SJCRH30 (cell line): ENCODE measurements at regions not wholly inside any gene's neighbourhood (a gene's known extent, or its start where the extent isn't known, plus 50 kb on each side); places are given as distances from the start of the nearest gene placed in this dataset.
A peak's percentile ranks its signal among the peaks of the same experiment; 100 is the strongest.
"Not testable (repeated sequence)": the region's sequence is repeated elsewhere in the genome, so short reads cannot be mapped to it uniquely, and the experiment has no call there.

Experiments used
- DNase-seq, 2 experiments: peaks; one replicate each; pipeline ENCODE4 v3.0.0-alpha.2; 2015 to 2020
- H3K27ac ChIP-seq: fragments of 250-450 bp; sonication (Bioruptor Pico); 2 replicates; pipeline ENCODE4 v1.5.1; 2020; ENCODE audit warnings: mild to moderate bottlenecking, moderate library complexity
- H3K27me3 ChIP-seq: fragments of 250-450 bp; sonication (Bioruptor Pico); 2 replicates; pipeline ENCODE4 v1.5.1; 2020; ENCODE audit warnings: mild to moderate bottlenecking, moderate library complexity
- H3K36me3 ChIP-seq: fragments of 250-450 bp; sonication (Bioruptor Pico); 2 replicates; pipeline ENCODE4 v1.5.1; 2020; ENCODE audit warnings: mild to moderate bottlenecking, moderate library complexity
- H3K4me1 ChIP-seq: fragments of 250-450 bp; sonication (Bioruptor Pico); 2 replicates; pipeline ENCODE4 v1.5.1; 2020; ENCODE audit warnings: mild to moderate bottlenecking, moderate library complexity
- H3K4me3 ChIP-seq: fragments of 250-450 bp; sonication (Bioruptor Pico); 2 replicates; pipeline ENCODE4 v1.5.1; 2020; ENCODE audit warnings: mild to moderate bottlenecking, moderate library complexity
- H3K9me3 ChIP-seq: fragments of 250-450 bp; sonication (Bioruptor Pico); replicated peaks from 2 replicates; pipeline ENCODE4 v1.5.1; 2020; ENCODE audit warnings: mild to moderate bottlenecking, moderate library complexity

DNA sequence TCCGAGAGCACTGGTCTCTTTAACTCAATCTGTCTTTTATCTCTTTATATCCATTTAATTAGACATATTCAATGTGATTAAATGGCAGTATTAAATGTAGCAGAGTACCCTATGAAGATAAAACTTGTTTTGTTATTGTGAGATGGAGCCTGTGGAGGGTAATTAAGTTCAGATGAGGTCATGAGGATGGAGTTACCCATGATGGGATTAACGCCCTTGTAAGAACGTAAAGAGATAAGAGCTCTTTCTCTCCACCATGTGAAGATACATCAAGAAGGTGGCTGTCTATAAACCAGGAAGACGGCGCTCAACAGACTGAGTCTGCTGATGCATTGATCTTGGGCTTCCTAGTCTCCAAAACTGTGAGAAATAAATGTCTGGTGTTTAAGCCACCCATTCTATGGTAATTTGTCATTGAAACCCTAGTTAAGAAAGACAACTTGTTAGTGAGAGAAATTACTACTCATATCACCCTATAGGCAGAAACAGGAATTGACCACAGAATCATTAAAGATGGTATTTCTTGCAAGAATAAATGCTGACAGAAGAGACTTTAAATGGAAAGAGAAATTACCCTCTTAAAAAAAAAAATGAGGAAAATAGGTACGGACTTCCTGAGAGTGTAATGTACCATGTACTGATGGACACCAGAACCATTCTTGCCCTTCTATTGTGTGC is 738.7 kb upstream of the CHAC2 start:
- no peak overlapping the region for H3K4me3 ChIP-seq
- H3K9me3 ChIP-seq, result no peaks in the 10 kb centered on the region
- no peaks in the 10 kb centered on the region; the same call in 1 of the 2 replicates for H3K27me3 ChIP-seq
- no peak overlapping the region for H3K27ac ChIP-seq
- DNase-seq, result no peak
- peaks cover 12% of the 10 kb centered on the region for H3K4me1 ChIP-seq
- H3K36me3 ChIP-seq, result no peaks in the 10 kb centered on the region

DNA sequence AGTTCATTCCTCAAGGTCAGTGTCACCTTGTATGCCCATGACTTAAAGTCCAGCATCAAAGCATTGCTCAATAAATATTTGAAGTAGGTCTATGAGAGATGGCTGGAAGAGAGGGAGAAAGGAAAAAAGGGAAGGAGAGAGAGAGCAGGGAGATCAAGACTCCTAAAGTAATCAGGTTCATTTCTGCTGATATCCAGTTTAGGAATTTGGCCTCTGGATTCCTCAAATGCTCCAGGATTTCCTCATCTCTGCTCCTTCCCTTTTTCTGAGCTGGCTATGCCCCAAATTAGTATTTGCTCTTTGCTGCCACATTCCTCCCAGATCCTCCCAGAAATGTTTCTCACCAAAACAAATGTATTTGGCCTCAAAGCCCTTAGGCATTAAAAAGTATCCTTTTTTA is 739.4 kb upstream of the CHAC2 start:
- Histone ChIP-seq H3K9me3 (no peaks in the 10 kb centered on the region), H3K36me3 (no peaks in the 10 kb centered on the region), H3K4me3 (no peak overlapping the region), H3K27ac (no peak overlapping the region), H3K4me1 (peaks cover 12% of the 10 kb centered on the region), H3K27me3 (no peaks in the 10 kb centered on the region; the same call in 1 of the 2 replicates)
- DNase-seq, result no peak

DNA sequence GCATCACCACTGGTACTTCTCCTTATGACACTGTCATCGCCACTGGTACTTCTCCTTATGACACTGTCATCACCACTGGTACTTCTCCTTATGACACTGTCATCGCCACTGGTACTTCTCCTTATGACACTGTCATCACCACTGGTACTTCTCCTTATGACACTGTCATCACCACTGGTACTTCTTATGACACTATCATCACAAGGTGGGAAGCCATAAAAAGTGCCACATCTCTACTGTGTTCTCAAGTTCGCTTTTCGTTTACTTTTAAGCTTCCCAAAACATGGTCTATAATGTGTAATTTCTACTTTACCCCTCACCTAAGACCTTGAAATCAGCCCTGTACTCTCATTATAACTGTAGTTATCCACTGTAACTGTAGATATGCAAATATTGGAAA is 745.4 kb upstream of the CHAC2 start:
- not testable (repeated sequence) for H3K36me3 ChIP-seq, H3K27ac ChIP-seq, H3K9me3 ChIP-seq, H3K4me1 ChIP-seq, H3K4me3 ChIP-seq, DNase-seq, H3K27me3 ChIP-seq

DNA sequence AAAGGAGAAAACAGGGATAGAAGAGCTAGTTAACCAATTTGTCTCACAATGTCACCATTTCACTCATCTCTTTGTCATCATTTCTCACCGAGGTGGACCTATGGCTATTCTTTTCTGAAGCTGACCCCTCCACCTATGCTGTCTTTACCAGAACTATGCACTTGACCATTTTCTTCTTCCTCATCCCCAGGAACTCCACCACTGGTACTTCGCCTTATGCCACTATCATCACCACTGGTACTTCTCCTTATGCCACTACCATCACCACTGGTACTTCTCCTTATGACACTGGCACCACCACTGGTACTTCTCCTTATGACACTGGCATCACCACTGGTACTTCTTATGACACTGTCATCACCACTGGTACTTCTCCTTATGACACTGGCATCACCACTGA is 745.8 kb upstream of the CHAC2 start:
- no peak overlapping the region for H3K27ac ChIP-seq
- DNase-seq, result no peak

DNA sequence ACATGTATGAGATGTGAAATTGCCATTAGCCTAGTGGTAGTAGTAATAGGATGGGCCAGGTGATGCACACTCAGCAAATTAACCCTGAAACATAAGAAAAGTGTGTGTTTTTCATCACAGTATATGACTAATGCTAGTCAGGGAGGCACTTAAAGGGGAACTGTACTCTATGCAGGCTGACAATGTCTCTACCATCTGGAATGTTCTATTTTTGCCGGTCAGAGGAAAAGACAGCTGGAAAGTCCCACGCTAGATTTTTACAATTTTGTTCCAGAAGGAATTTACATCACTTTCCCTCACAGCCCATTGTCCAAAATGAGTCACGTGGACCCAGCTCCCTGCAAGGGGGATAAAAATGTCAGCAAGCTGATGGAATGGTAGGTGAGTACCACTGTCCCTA is 746.3 kb upstream of the CHAC2 start:
- Histone ChIP-seq H3K4me3 (no peak overlapping the region), H3K4me1 (no peaks in the 10 kb centered on the region), H3K27ac (no peak overlapping the region), H3K36me3 (no peaks in the 10 kb centered on the region), H3K9me3 (no peaks in the 10 kb centered on the region), H3K27me3 (no peaks in the 10 kb centered on the region; the same call in 1 of the 2 replicates)
- DNase-seq, result no peak

More for the DNA sequence above, 745.8 kb upstream of the CHAC2 start:
- Histone ChIP-seq H3K4me3 (no peak overlapping the region), H3K9me3 (no peaks in the 10 kb centered on the region), H3K4me1 (no peaks in the 10 kb centered on the region), H3K27me3 (no peaks in the 10 kb centered on the region; the same call in 1 of the 2 replicates), H3K36me3 (no peaks in the 10 kb centered on the region)

DNA sequence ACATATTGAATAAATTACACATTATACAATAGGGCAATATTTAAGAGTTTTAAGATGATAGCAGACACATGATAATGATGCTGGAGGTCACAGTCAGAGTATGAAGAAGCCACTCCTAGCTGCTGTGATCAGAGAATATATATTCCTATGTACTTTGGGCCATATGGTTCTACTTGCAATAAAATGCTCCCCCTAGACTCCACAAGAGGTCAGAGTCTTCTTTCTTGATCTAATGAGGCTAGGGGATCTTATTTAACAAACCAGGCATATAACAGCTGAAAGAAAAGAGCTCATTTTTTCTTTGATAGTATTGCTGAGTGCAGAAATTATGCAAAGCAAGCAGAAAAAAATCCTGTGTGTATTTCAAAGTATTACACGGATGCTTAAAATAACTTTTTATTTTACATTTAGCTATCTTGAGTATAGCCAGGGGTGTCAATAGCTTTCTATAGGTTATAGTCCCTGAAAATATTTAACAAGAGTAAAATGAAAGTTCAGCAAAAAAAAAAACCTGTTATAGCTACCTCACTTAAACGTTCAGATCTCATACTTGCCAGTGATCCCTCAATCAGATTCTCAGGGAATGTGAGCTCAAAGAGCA is 748.7 kb upstream of the CHAC2 start:
- Histone ChIP-seq H3K4me3 (no peak overlapping the region), H3K27me3 (no peaks in the 10 kb centered on the region; the same call in 1 of the 2 replicates), H3K27ac (no peak overlapping the region), H3K4me1 (no peaks in the 10 kb centered on the region), H3K9me3 (0 out of 2 replicates have a peak, but pooled peaks cover 3% of the 10 kb centered on the region), H3K36me3 (no peaks in the 10 kb centered on the region)
- peak in 1 of 2 experiments; percentile 48 for DNase-seq

DNA sequence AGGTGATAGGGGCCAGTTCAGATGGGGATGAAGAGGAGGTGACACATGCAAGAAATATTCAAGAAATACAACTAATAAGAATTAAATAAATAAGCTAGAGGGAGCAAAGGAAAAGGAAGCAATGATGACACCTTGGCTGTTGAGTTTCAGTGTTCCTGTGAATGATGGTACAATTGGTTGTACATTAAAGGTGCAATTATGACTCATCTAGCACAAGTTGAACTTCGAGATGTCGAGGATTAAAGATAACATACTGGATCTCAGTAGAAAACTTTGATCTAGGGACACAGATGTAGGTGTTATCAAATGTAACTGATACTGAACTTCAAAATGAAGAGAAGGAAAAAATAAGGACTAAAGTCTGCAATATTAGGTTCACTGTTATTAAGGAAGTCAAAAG is 760.6 kb upstream of the CHAC2 start:
- Histone ChIP-seq H3K36me3 (no peaks in the 10 kb centered on the region), H3K9me3 (no peaks in the 10 kb centered on the region; the same call in 1 of the 2 replicates), H3K4me1 (no peaks in the 10 kb centered on the region), H3K27me3 (peaks cover 9% of the 10 kb centered on the region), H3K4me3 (no peak overlapping the region), H3K27ac (no peak overlapping the region)
- DNase-seq, result no peak

DNA sequence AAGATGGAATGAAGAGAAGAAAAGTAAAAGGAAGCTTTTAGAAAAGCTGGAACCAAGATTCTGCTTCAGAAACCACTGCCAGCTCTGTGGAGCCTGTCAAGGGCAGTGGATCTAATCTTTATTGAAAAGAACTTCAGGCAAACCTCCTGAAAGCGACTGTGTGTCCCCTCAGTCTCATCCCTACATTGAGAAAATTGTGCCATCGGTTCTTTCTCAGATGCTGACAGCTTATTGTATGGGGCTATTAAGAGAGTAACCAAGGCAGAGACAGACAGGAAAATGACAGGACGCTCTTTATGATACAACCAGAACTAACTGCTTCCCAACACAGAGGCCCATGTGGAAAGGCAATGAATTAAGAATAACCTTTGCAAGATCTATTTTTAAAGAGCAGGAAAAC is 763.2 kb upstream of the CHAC2 start:
- peaks cover 9% of the 10 kb centered on the region for H3K27me3 ChIP-seq
- H3K36me3 ChIP-seq, result no peaks in the 10 kb centered on the region
- H3K27ac ChIP-seq, result no peak overlapping the region
- no peak overlapping the region for H3K4me3 ChIP-seq
- H3K9me3 ChIP-seq, result no peaks in the 10 kb centered on the region; the same call in 1 of the 2 replicates
- H3K4me1 ChIP-seq, result no peaks in the 10 kb centered on the region
- DNase-seq, result no peak

DNA sequence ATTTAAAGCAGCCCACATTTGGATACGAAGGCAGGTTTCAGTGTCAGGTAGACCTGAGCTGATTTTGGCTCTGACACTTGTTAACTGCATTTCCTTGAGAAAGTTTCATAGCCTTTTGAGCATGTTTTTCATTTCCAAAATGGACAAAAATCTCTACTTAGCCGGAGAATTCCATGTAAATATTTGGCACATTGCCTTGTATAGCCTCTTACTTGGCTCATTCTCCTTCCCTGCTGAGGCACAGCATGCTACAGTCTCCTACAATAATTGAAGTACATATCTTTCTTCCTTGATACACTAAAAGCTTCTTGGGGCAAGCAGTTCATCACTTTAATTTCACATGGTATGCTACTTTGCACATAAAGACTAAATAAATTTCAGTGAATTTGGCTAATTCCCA is 772.2 kb upstream of the CHAC2 start:
- Histone ChIP-seq H3K27me3 (no peaks in the 10 kb centered on the region), H3K4me1 (no peaks in the 10 kb centered on the region), H3K9me3 (peaks cover 6% of the 10 kb centered on the region), H3K36me3 (no peaks in the 10 kb centered on the region), H3K27ac (no peak overlapping the region), H3K4me3 (no peak overlapping the region)
- no peak for DNase-seq

DNA sequence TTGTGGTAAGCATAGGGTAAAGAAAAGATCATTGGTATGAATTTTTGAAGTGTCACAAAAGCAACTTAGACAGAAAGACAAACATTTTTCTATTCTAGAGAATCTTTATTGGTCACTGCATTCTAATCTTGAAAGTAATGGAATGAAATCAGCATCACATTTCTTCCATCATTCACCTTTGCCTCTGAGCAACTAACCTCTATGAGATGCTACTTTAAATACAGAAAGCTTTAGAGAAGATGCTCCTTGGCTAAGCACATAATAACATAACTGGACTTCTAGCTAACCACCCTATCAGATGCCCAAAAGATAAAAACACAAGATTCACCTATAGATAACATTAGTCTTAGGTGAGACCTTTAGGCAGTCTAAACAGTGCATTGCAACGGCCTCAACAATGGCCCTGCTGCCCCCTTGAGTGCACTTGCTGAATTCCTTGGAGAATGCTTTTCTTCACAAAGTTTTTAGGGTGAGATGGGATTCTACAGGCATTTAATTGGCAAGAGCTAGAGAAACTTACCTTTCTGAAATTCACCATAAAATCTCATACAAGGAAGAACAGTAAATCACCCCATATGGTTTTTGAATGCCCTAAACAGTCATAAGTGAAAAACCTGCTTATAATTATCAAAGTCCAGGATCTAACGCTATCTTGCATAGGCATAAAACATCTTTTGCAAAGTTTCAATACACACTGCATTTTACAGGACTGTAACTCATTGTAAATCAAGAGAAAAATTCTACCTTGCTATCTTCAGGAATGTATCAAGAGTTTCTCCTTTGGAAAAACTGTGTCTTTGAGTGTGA is 791.3 kb upstream of the CHAC2 start:
- H3K27me3 ChIP-seq, result no peaks in the 10 kb centered on the region
- no peaks in the 10 kb centered on the region for H3K9me3 ChIP-seq
- no peak overlapping the region for H3K4me3 ChIP-seq
- H3K36me3 ChIP-seq, result 0 out of 2 replicates have a peak, but pooled peaks cover 2% of the 10 kb centered on the region
- H3K4me1 ChIP-seq, result no peaks in the 10 kb centered on the region
- no peak overlapping the region for H3K27ac ChIP-seq
- DNase-seq, result peak in 1 of 2 experiments; percentile 37

DNA sequence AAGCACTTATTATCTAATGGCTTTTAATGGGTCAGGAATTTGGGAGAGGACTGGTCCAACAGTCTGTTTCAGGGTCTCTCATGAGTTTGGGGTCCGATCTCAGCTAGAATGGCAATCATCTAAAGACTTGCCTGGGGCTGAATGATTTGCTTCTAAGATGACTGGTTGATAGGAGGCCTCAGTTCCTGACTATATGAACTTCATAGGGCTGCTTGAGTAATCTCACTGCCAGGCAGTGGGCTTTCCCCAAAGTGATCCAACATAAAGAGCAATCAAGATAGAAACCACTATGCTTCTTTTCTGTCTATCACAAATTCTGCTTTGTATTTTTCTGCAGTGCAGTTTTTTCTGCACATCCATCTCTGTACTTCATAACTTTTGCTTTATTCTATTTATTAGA is 793.5 kb upstream of the CHAC2 start:
- Histone ChIP-seq H3K27ac (no peak overlapping the region), H3K9me3 (no peaks in the 10 kb centered on the region), H3K36me3 (0 out of 2 replicates have a peak, but pooled peaks cover 2% of the 10 kb centered on the region), H3K4me1 (no peaks in the 10 kb centered on the region), H3K27me3 (no peaks in the 10 kb centered on the region), H3K4me3 (no peak overlapping the region)
- no peak for DNase-seq

DNA sequence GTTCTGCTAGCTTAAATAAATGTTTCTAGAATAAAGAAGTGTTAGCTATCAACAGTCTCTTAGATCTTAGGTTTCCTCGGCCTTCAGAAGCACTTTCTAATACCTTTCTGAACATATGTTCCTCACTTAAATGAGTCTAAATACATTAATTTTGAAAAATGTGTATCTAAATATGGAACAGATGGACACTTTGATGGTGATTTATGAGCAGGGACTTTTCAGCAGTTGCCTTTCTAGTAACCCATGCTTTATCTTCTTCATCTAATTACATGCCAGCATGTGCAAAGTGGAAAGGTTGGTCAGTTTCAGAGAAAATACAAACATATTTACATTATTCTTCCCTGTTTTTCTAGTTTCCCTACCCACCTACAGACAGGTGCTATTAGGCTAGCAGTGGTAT is 797.0 kb upstream of the CHAC2 start:
- Histone ChIP-seq H3K36me3 (no peaks in the 10 kb centered on the region), H3K4me1 (no peaks in the 10 kb centered on the region), H3K4me3 (no peak overlapping the region), H3K27me3 (no peaks in the 10 kb centered on the region), H3K27ac (no peak overlapping the region), H3K9me3 (no peaks in the 10 kb centered on the region)
- DNase-seq, result no peak

DNA sequence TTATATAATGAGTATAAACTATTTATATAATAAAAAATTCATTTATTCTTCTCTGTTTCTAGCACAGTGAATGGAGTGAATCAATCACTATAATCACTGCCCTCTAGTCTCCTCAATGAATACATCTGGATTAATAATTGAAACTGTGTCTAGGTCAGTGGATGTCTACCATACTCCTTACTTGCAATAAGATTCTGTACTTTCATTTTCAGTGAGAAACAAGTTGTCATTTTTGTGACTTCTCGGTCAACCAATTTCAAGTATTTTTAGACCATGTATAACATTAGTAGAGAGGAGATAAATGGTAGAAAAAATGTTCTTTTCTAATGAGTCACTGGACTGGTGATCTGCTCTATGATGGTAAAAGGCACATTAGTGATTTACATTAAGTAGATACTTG is 799.6 kb upstream of the CHAC2 start:
- no peak for DNase-seq
- Histone ChIP-seq H3K4me3 (no peak overlapping the region), H3K27ac (no peak overlapping the region), H3K36me3 (no peaks in the 10 kb centered on the region), H3K27me3 (no peaks in the 10 kb centered on the region), H3K4me1 (no peaks in the 10 kb centered on the region), H3K9me3 (no peaks in the 10 kb centered on the region)

DNA sequence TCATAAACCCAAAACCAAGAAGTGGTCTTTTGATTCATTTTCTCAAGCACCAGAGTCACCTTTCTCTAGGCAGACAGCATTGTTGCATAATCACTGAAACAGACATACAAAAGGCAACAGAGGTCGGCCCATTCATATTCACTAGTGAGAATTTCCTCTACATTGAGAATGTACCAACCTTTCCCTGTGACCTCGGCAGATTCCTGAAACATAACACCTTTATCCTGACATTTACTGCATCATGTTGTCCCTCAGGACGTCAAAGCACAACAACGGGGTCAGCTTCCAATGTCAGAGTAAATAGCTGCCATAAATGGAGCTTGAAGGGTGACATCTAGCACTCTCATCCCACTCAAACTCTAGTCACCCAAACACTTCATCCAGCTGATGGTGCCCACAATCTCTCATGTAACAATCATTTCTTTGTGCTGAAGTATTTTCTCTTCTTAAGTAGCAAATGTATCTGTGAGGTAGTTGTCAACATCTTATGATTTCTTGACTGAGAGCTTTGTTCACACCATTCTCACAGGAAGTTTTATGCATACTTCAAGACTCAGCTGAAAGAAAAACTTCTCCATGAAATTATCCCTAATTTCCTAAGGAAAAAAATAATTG is 802.6 kb upstream of the CHAC2 start:
- no peaks in the 10 kb centered on the region for H3K9me3 ChIP-seq
- H3K36me3 ChIP-seq, result no peaks in the 10 kb centered on the region

DNA sequence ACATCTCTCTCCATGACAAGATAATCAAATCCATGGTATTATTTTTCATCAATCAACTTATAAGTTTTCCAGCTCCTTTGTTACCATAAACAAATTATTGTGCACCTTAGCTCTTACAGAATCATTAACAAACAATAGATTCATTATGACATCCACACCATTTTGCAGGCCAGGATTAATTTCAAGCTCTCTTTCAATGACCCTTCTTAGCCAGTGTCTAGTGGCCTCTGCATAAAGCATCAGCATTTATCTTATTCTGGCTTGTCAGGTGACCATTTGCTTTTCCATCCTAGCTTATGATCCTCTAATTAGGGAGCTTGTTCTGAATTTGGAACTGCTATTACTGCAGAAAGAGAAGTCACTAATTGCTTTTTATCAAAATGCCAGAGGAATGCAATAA is 806.2 kb upstream of the CHAC2 start:
- DNase-seq, result no peak
- Histone ChIP-seq H3K36me3 (no peaks in the 10 kb centered on the region), H3K27me3 (peaks cover 2% of the 10 kb centered on the region; the same call in 1 of the 2 replicates), H3K4me1 (no peaks in the 10 kb centered on the region), H3K27ac (no peak overlapping the region), H3K4me3 (no peak overlapping the region), H3K9me3 (no peaks in the 10 kb centered on the region)

More for the DNA sequence above, 802.6 kb upstream of the CHAC2 start:
- Histone ChIP-seq H3K27ac (no peak overlapping the region), H3K4me1 (no peaks in the 10 kb centered on the region), H3K27me3 (no peaks in the 10 kb centered on the region), H3K4me3 (no peak overlapping the region)
- no peak for DNase-seq
